ENCODE measurements at regions not wholly inside any gene's neighbourhood (a gene's known extent, or its start where the extent isn't known, plus 50 kb on each side); places are given as distances from the start of the nearest gene placed in this dataset.

- in situ Hi-C loops (cut with HindIII; ENCODE audit: low sequenced_read_pairs): no loop called here
- no peak for DNase-seq (ENCODE audit: low read depth)
- no peak overlapping the region for H3K4me3 ChIP-seq (ENCODE audit: low read depth, low read length)
- TF ChIP-seq, protein P1, sequence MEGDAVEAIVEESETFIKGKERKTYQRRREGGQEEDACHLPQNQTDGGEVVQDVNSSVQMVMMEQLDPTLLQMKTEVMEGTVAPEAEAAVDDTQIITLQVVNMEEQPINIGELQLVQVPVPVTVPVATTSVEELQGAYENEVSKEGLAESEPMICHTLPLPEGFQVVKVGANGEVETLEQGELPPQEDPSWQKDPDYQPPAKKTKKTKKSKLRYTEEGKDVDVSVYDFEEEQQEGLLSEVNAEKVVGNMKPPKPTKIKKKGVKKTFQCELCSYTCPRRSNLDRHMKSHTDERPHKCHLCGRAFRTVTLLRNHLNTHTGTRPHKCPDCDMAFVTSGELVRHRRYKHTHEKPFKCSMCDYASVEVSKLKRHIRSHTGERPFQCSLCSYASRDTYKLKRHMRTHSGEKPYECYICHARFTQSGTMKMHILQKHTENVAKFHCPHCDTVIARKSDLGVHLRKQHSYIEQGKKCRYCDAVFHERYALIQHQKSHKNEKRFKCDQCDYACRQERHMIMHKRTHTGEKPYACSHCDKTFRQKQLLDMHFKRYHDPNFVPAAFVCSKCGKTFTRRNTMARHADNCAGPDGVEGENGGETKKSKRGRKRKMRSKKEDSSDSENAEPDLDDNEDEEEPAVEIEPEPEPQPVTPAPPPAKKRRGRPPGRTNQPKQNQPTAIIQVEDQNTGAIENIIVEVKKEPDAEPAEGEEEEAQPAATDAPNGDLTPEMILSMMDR (IDR thresholded peaks at IDR 0.05; ENCODE audit: low read depth, low read length, missing control alignments): no peak
Measured at GRCh38 chr1:164337394-164337793, 221.6 kb upstream of the PBX1 start.

GRCh38 chr1:164337885-164338284 lies 221.1 kb upstream of the PBX1 start:
- TF ChIP-seq, protein P1 (IDR thresholded peaks at IDR 0.05; ENCODE audit: low read depth, low read length, missing control alignments): no peak
- in situ Hi-C loops (cut with HindIII; ENCODE audit: low sequenced_read_pairs): no loop called here
- no peak for DNase-seq (ENCODE audit: low read depth)
- no peak overlapping the region for H3K4me3 ChIP-seq (ENCODE audit: low read depth, low read length)

DNA sequence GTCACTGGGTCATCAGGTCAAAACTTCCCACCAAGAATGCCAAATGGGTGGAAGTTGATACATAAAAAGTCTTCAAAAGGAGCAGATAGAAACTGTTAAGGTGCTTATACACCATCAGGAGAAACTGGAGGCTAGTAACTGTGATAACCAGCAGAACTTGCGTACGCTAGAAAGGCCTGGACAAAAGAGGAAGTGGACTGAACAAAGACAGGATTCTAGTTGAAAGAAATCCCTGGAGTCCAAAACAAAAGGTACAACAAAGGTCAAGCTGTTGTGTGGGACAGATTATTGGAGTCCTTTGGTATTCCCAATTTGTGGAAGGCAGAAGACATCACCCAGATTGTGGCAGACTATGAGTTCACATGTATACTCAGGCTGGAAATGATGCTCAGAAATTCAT lies 215.8 kb upstream of the PBX1 start:
- H3K4me3 ChIP-seq (ENCODE audit: low read depth, low read length): no peak overlapping the region
- in situ Hi-C loops (cut with HindIII; ENCODE audit: low sequenced_read_pairs): no loop called here
- TF ChIP-seq, protein P1 (IDR thresholded peaks at IDR 0.05; ENCODE audit: low read depth, low read length, missing control alignments): no peak

GRCh38 chr1:164347980-164348379 lies 211.0 kb upstream of the PBX1 start:
- in situ Hi-C loops (cut with HindIII; ENCODE audit: low sequenced_read_pairs): no loop called here
- H3K4me3 ChIP-seq (ENCODE audit: low read depth, low read length): no peak overlapping the region
- TF ChIP-seq, protein P1 (IDR thresholded peaks at IDR 0.05; ENCODE audit: low read depth, low read length, missing control alignments): no peak
- DNase-seq (ENCODE audit: low read depth): no peak

More for the DNA sequence above, 215.8 kb upstream of the PBX1 start:
- no peak for DNase-seq (ENCODE audit: low read depth)

GRCh38 chr1:164356511-164356910 lies 202.5 kb upstream of the PBX1 start:
- DNase-seq (ENCODE audit: low read depth): no peak
- H3K4me3 ChIP-seq (ENCODE audit: low read depth, low read length): no peak overlapping the region
- TF ChIP-seq, protein P1 (IDR thresholded peaks at IDR 0.05; ENCODE audit: low read depth, low read length, missing control alignments): no peak
- in situ Hi-C loops (cut with HindIII; ENCODE audit: low sequenced_read_pairs): no loop called here

- DNase-seq (ENCODE audit: low read depth): no peak
- H3K4me3 ChIP-seq (ENCODE audit: low read depth, low read length): no peak overlapping the region
- in situ Hi-C loops (cut with HindIII; ENCODE audit: low sequenced_read_pairs): no loop called here
- TF ChIP-seq, protein P1 (IDR thresholded peaks at IDR 0.05; ENCODE audit: low read depth, low read length, missing control alignments): no peak
Measured at GRCh38 chr1:164360265-164360664, 198.7 kb upstream of the PBX1 start.

- DNase-seq (ENCODE audit: low read depth): no peak
Measured at GRCh38 chr1:164361927-164362326, 197.1 kb upstream of the PBX1 start.

More at GRCh38 chr1:164361927-164362326, 197.1 kb upstream of the PBX1 start:
- TF ChIP-seq, protein P1 (IDR thresholded peaks at IDR 0.05; ENCODE audit: low read depth, low read length, missing control alignments): no peak
- H3K4me3 ChIP-seq (ENCODE audit: low read depth, low read length): no peak overlapping the region
- in situ Hi-C loops (cut with HindIII; ENCODE audit: low sequenced_read_pairs): no loop called here

Data from astrocyte of the cerebellum (primary cell).